ENCODE measurements at regions not wholly inside any gene's neighbourhood (a gene's known extent, or its start where the extent isn't known, plus 50 kb on each side); places are given as distances from the start of the nearest gene placed in this dataset.
"Not testable (repeated sequence)": the region's sequence is repeated elsewhere in the genome, so short reads cannot be mapped to it uniquely, and the experiment has no call there.

DNA sequence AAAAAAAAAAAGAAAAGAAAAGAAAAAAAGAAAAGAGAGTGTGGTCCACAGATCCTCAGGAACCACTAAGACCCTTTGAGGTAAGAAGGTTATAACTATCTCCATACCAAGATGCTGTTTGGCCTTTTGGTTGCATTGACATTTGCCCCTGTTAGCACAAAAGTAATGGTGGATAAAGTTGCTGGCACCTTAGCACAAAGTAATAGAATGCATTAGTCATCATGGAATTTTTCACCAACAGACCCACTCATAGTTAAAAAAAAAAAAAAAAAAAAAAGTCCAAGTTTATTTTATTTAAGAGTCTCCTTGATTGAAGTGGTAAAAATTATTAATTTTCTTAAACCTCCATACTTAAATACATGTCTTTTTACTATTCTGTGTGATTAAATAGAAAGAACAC, 78.4 kb upstream of the RBPJ start:
- Histone ChIP-seq H3K27ac (ENCODE audit: low read depth in 1 of 2, low read length in 2 of 2) (no peak overlapping the region), H3K4me3 (ENCODE audit: low read depth in 1 of 3, low read length in 3 of 3) (no peak overlapping the region), H3K4me1 (ENCODE audit: control insufficient read depth in 4 of 4, insufficient read depth in 4 of 4, low read length in 3 of 4) (no peaks in the 10 kb centered on the region), H3K36me3 (ENCODE audit: control insufficient read depth in 4 of 4, insufficient read depth in 3 of 4, low read depth in 1 of 4, low read length in 3 of 4) (no peaks in the 10 kb centered on the region), H3K9me3 (ENCODE audit: control insufficient read depth in 4 of 4, low read length in 3 of 4) (peaks cover 0 to 2% (median 0%) of the 10 kb centered on the region in 4 donors), H3K9ac (ENCODE audit: low read depth in 1 of 2, low read length in 2 of 2) (no peak overlapping the region), H3K27me3 (ENCODE audit: control insufficient read depth in 4 of 4, insufficient read depth in 4 of 4, low read length in 3 of 4) (no peaks in the 10 kb centered on the region)
- TF ChIP-seq FOXA2 (IDR thresholded peaks at IDR 0.05) = no peak
- no peak for DNase-seq (ENCODE audit: low spot score)

DNA sequence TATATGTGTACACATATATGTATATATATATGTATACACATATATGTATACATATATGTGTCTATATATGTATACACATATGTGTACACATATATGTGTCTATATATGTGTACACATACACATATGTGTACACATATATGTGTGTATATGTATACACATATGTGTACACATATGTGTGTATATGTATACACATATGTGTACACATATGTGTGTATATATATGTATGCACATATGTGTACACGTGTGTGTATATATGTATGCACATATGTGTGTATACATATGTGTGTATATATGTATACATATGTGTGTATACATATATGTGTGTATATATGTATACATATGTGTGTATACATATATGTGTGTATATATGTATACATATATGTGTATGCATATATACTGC, 76.7 kb upstream of the RBPJ start:
- H3K9me3 ChIP-seq (ENCODE audit: control insufficient read depth in 4 of 4, low read length in 3 of 4); H3K9ac ChIP-seq (ENCODE audit: low read depth in 1 of 2, low read length in 2 of 2); H3K4me3 ChIP-seq (ENCODE audit: low read depth in 1 of 3, low read length in 3 of 3); H3K4me1 ChIP-seq (ENCODE audit: control insufficient read depth in 4 of 4, insufficient read depth in 4 of 4, low read length in 3 of 4); DNase-seq (ENCODE audit: low spot score); H3K27ac ChIP-seq (ENCODE audit: low read depth in 1 of 2, low read length in 2 of 2); H3K36me3 ChIP-seq (ENCODE audit: control insufficient read depth in 4 of 4, insufficient read depth in 3 of 4, low read depth in 1 of 4, low read length in 3 of 4); H3K27me3 ChIP-seq (ENCODE audit: control insufficient read depth in 4 of 4, insufficient read depth in 4 of 4, low read length in 3 of 4): not testable (repeated sequence)
- 25% methylated on average over 1 of the region's 1 CpG for WGBS

DNA sequence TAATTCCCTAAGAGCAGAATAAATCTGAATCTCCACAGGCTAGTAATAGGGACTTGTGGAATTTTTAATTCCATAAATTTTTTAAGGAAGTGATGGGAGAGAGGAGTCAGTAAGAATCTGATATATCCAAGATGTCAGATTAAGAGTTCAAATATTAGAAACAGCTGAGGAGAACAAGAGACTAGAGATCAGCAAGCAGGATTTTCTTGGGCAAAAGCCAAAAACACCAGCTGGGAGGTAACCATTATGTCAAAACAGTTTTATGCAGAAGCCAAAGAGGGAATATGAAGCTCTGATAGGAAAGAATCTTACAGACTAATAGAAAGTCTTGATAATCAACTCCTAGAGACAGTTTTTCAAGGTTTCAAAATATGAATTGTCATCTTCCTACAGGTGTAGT, 72.2 kb upstream of the RBPJ start:
- Histone ChIP-seq H3K27ac (ENCODE audit: low read depth in 1 of 2, low read length in 2 of 2) (no peak overlapping the region), H3K4me3 (ENCODE audit: low read depth in 1 of 3, low read length in 3 of 3) (no peak overlapping the region), H3K4me1 (ENCODE audit: control insufficient read depth in 4 of 4, insufficient read depth in 4 of 4, low read length in 3 of 4) (no peaks in the 10 kb centered on the region), H3K9ac (ENCODE audit: low read depth in 1 of 2, low read length in 2 of 2) (no peak overlapping the region), H3K9me3 (ENCODE audit: control insufficient read depth in 4 of 4, low read length in 3 of 4) (peaks cover 0 to 2% (median 0%) of the 10 kb centered on the region in 4 donors), H3K27me3 (ENCODE audit: control insufficient read depth in 4 of 4, insufficient read depth in 4 of 4, low read length in 3 of 4) (no peaks in the 10 kb centered on the region), H3K36me3 (ENCODE audit: control insufficient read depth in 4 of 4, insufficient read depth in 3 of 4, low read depth in 1 of 4, low read length in 3 of 4) (no peaks in the 10 kb centered on the region)
- TF ChIP-seq GABPA (IDR thresholded peaks at IDR 0.05 in 1 of 2, conservative IDR thresholded peaks at IDR 0.05 in 1 of 2) (no peak), RAD21 (IDR thresholded peaks at IDR 0.05) (no peak), NR2F2 (IDR thresholded peaks at IDR 0.05) (no peak)
- DNase-seq (ENCODE audit: low spot score) = no peak

DNA sequence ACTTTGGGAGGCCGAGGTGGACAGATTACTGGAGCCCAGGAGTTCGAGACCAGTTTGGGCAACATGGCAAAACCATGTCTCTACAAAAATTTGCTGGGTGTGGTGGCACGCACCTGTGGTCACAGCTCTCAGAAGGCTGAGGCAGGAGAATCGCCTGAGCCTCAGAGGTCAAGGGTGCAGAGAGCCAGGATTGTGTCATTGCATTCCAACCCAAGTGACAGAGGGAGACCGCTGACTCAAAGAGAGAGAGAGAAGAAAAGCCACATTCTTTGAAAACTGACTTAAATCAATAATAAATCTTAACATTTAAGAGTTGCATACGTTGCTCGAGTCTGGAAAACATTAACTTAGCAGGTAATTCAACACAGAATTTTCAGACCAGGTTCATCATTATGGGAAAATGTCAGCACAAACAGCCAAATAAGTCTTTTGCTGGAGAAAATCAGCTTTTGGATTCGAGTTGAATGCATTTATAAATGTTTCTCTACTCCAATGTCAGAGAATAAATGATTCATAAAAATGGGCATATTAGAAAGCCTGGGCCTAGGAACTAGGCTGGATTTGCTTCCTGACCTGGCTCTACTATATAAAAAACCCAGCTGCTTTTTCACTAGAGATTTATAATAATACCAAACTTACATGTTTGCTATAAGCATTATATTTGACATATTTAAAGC, 68.3 kb upstream of the RBPJ start:
- H3K27me3 ChIP-seq (ENCODE audit: control insufficient read depth in 4 of 4, insufficient read depth in 4 of 4, low read length in 3 of 4) = no peaks in the 10 kb centered on the region
- TF ChIP-seq HNF4G (IDR thresholded peaks at IDR 0.05) (no peak), GABPA (IDR thresholded peaks at IDR 0.05 in 1 of 2, conservative IDR thresholded peaks at IDR 0.05 in 1 of 2) (no peak), JUND (IDR thresholded peaks at IDR 0.05) (no peak), RXRA (IDR thresholded peaks at IDR 0.05) (no peak), YY1 (IDR thresholded peaks at IDR 0.05) (no peak), NR2F2 (IDR thresholded peaks at IDR 0.05) (no peak), TAF1 (conservative IDR thresholded peaks at IDR 0.05) (no peak), RAD21 (IDR thresholded peaks at IDR 0.05) (no peak), HNF4A (conservative IDR thresholded peaks at IDR 0.05) (no peak), EGR1 (IDR thresholded peaks at IDR 0.05; ENCODE audit: low read depth in 2 of 2) (no peak), FOXA1 (IDR thresholded peaks at IDR 0.05) (no peak), SP1 (IDR thresholded peaks at IDR 0.05) (no peak)
- TF ChIP-seq, protein P1, sequence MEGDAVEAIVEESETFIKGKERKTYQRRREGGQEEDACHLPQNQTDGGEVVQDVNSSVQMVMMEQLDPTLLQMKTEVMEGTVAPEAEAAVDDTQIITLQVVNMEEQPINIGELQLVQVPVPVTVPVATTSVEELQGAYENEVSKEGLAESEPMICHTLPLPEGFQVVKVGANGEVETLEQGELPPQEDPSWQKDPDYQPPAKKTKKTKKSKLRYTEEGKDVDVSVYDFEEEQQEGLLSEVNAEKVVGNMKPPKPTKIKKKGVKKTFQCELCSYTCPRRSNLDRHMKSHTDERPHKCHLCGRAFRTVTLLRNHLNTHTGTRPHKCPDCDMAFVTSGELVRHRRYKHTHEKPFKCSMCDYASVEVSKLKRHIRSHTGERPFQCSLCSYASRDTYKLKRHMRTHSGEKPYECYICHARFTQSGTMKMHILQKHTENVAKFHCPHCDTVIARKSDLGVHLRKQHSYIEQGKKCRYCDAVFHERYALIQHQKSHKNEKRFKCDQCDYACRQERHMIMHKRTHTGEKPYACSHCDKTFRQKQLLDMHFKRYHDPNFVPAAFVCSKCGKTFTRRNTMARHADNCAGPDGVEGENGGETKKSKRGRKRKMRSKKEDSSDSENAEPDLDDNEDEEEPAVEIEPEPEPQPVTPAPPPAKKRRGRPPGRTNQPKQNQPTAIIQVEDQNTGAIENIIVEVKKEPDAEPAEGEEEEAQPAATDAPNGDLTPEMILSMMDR (IDR thresholded peaks at IDR 0.05; ENCODE audit: low read depth, low read length, missing input control) = no peak
- TF ChIP-seq, protein P2, sequence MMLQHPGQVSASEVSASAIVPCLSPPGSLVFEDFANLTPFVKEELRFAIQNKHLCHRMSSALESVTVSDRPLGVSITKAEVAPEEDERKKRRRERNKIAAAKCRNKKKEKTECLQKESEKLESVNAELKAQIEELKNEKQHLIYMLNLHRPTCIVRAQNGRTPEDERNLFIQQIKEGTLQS (IDR thresholded peaks at IDR 0.05) = no peak
- H3K4me1 ChIP-seq (ENCODE audit: control insufficient read depth in 4 of 4, insufficient read depth in 4 of 4, low read length in 3 of 4) = no peaks in the 10 kb centered on the region
- no peaks in the 10 kb centered on the region for H3K36me3 ChIP-seq (ENCODE audit: control insufficient read depth in 4 of 4, insufficient read depth in 3 of 4, low read depth in 1 of 4, low read length in 3 of 4)
- no peak overlapping the region for H3K9ac ChIP-seq (ENCODE audit: low read depth in 1 of 2, low read length in 2 of 2)
- DNase-seq (ENCODE audit: low spot score) = no peak
- WGBS = 73% methylated on average over 8 of the region's 8 CpGs
- H3K27ac ChIP-seq (ENCODE audit: low read depth in 1 of 2, low read length in 2 of 2) = no peak overlapping the region
- H3K9me3 ChIP-seq (ENCODE audit: control insufficient read depth in 4 of 4, low read length in 3 of 4) = no peaks in the 10 kb centered on the region
- H3K4me3 ChIP-seq (ENCODE audit: low read depth in 1 of 3, low read length in 3 of 3) = no peak overlapping the region

Measured in liver (tissue), 8 donors.